Cardiac fibroblast (primary cell): ENCODE measurements at regions not wholly inside any gene's neighbourhood (a gene's known extent, or its start where the extent isn't known, plus 50 kb on each side); places are given as distances from the start of the nearest gene placed in this dataset.

ENCODE experiments used
- DNase-seq, 2 donors: peaks; one replicate each; pipeline versions ENCODE4 v3.0.0 to v3.0.0-alpha.2; 2010; ENCODE audit warnings: low read depth in 2 of 2
- H3K4me3 ChIP-seq, 2 donors: replicated peaks in 1 of 2; 1 replicate in 1 of 2; 2 replicates in 1 of 2; pipeline ENCODE4 v1.5.1; 2011; ENCODE audit warnings: low read depth in 2 of 2, low read length in 2 of 2, mild to moderate bottlenecking in 2 of 2, moderate library complexity in 1 of 2
- TF ChIP-seq, protein P1 (sequence below): IDR thresholded peaks from one replicate; pipeline ENCODE4 v1.5.1; 2011; ENCODE audit warnings: low read depth, mild to moderate bottlenecking, low read length, inconsistent platforms

DNA sequence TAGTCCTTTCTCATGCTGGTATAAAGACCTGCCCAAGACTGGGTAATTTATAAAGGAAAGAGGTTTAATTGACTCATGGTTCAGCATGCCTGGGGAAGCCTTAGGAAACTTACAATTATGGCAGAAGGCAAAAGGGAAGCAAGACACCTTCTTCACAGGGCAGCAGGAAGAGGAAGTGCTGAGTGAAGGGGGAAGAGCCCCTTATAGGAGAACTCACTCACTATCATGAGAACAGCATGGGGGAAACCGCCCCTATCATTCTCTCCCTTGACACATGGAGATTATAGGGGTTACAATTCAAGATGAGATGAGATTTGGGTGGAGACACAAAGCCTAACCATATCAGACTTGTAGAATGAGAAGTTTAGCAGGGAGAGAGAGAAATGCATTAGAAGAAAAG, 373.3 kb upstream of the DIAPH2 start:
- TF ChIP-seq, protein P1, sequence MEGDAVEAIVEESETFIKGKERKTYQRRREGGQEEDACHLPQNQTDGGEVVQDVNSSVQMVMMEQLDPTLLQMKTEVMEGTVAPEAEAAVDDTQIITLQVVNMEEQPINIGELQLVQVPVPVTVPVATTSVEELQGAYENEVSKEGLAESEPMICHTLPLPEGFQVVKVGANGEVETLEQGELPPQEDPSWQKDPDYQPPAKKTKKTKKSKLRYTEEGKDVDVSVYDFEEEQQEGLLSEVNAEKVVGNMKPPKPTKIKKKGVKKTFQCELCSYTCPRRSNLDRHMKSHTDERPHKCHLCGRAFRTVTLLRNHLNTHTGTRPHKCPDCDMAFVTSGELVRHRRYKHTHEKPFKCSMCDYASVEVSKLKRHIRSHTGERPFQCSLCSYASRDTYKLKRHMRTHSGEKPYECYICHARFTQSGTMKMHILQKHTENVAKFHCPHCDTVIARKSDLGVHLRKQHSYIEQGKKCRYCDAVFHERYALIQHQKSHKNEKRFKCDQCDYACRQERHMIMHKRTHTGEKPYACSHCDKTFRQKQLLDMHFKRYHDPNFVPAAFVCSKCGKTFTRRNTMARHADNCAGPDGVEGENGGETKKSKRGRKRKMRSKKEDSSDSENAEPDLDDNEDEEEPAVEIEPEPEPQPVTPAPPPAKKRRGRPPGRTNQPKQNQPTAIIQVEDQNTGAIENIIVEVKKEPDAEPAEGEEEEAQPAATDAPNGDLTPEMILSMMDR = no peak
- H3K4me3 ChIP-seq = no peak overlapping the region
- no peak for DNase-seq

DNA sequence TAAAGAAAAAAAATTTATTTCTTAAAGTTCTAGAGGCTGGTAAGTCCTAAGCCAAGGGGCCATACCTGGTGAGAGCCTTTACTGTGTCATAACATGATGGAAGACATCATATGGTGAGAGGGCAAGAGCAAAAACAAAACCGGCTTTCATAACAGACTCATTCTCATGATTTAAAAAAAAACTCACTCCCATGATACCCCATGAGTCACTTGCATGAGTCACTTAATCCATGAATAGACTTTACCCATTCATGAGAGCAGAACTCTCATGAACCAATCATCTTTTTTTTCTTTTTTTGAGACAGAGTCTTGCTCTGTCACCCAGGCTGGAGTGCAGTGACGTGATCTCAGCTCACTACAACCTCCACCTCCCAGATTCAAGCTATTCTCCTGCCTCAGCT, 369.7 kb upstream of the DIAPH2 start:
- DNase-seq = peak; percentile 0 to 81
- H3K4me3 ChIP-seq = no peak overlapping the region
- TF ChIP-seq, protein P1 = no peak

DNA sequence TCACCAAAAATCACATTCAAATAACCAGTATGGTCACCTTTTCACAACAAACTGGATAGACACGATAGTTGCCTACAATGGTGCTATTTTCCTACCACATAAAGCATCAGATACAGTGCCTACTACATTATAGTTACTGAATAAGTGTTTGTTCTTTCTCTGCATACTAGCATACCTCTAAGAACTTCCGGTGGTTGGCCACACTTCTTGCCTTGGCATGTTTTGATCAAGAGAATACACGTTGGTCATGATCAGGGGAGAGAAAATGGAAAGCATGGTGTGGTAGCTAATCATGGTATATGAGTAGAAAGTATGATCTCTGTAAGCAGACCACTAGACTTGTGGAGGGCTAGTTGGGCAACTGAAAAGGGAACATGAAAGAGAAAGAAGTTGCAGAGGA, 322.8 kb upstream of the DIAPH2 start:
- no peak for DNase-seq
- TF ChIP-seq, protein P1 = no peak
- no peak overlapping the region for H3K4me3 ChIP-seq

DNA sequence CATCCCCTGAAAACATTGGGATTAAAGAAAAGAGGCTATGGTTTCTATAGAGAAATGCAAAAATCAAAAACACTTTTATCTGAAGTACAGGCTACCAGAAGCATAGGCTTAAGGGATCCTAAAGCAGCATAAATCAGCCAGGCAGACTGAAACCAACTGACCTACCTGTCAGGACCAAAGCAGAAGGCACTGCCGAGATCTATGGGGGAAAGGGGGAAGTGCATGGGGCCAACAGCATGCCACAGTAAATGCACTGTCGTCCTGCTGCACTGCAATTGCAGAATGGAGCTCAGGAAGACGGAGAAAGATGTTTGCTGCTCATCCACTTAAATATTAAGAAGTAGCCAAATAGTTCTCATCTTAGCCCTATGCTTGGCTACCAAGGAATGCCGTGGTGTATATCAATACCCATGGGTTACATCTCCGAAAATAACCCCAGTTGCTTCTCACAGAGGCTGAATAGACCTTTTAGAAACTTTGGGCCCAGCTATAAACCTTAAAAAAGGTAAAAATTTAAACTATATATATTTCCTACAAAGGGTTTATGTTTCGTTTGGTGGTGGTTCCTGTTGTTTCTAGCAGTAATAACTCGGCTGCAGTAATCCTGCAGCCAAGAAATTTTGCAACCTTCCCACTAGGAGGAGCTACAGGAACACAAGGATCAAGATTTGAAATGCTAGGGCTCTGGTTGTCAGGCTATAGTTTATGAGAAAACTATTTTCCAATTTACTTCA, 312.2 kb upstream of the DIAPH2 start:
- TF ChIP-seq, protein P1 = peak; percentile 59
- H3K4me3 ChIP-seq = peak overlapping the region in 1 of 2 donors; percentile 4
- peak; percentile 74 to 77 for DNase-seq

DNA sequence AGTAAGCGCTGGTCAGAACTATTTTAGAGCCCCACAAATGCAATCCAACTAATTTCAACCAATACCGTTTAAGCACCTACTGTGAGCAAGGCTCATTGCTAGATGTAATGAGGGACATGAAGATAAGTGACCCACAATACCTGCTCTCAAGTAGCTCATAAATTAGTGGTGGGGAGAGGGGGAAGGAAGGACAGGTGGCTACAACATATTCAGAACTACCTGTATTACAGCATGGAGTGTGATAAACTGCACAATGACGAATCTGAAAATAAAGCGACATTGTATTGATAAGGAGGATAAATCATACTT, 311.6 kb upstream of the DIAPH2 start:
- H3K4me3 ChIP-seq = no peak overlapping the region
- TF ChIP-seq, protein P1 = no peak
- DNase-seq = no peak

DNA sequence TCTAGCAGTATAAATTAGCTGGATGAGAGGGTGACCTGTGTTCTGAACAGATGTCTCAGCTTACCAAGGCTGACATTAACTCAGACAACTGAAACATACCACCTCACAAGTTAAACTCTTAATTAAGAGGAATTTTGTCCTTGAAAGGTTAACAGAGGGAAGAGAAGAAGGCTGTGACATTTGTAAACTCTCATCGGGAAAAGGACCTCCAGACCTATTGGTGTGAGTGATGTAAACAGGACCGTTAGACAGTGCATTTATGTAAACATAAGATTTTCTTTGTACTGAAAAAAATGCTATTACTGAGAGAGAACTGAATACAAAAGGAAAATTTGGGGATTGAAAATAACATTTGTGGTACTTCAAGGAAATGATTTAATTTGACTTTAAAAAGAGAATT, 308.4 kb upstream of the DIAPH2 start:
- H3K4me3 ChIP-seq = no peak overlapping the region
- no peak for DNase-seq
- TF ChIP-seq, protein P1 = no peak

DNA sequence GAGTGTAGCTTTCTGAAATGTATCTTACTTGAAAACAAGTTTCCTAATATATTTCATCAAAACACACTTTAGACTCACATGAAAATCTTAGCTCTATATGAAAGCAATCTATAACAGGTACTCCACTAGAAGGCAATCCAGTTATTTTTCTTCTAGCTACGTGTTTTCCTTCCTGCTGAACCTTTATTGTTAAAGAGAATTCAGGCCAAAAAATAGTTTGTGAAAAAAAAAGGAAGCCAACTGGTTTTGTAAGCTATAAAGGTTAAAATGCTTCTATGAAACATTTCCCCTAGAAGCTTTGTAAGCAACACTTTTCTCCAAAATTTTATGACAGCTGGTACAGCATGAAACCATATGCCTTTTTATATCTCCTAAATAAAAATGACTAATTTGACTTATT, 304.7 kb upstream of the DIAPH2 start:
- TF ChIP-seq, protein P1 = no peak
- H3K4me3 ChIP-seq = no peak overlapping the region
- DNase-seq = no peak
